ENCODE measurements at regions not wholly inside any gene's neighbourhood (a gene's known extent, or its start where the extent isn't known, plus 50 kb on each side); places are given as distances from the start of the nearest gene placed in this dataset.
A peak's percentile ranks its signal among the peaks of the same experiment; 100 is the strongest.
"Not testable (repeated sequence)": the region's sequence is repeated elsewhere in the genome, so short reads cannot be mapped to it uniquely, and the experiment has no call there.

DNA sequence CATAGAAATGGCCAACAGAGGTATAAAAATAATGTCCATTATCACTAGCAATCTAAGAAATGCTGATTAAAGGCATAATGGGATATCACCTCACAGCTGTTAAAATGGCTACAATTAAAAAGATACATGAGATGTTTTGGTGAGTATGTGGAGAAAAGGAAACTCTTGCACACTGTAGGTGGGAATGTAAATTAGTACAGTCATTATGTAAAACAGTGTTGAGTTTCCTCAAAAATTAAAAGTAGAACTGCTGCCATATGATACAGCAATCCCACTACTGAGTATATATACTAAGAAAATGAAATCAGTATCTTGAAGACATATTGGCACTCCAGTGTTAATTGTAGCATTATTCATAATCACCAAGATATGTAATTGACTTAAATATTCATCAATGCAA is 982.2 kb upstream of the EPHA6 start:
- no peak for DNase-seq

DNA sequence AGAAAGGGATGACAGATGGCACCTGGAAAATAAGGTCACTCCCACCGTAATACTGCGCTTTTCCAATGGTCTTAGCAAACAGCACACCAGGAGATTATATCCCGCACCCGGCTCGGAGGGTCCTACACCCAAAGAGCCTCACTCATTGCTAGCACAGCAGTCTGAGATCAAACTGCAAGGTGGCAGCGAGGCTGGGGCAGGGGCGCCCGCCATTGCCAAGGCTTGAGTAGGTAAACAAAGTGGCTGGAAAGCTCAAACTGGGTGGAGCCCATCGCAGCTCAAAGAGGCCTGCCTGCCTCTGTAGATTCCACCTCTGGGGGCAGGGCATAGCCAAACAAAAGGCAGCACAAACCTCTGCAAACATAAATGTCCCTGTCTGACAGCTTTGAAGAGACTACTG is 953.8 kb upstream of the EPHA6 start:
- not testable (repeated sequence) for DNase-seq

DNA sequence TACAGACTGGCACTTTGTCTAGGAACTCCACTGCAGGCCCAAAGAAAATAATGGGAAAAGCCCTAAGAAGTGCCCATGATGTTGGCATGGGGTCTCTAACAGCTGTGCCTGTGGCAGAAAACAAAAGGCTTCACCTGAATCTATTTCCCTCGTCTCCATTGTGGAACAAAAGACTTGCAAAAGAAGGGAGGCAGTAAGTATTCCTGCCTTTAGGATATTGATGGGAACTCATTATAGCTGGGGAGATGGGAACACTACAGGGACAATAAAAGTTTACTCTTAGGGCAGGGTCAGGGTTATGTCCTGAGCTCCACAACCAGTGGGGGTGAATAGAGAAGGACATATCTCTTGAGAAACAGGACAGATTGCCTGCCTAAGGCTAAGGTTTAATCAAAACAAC is 930.6 kb upstream of the EPHA6 start:
- DNase-seq: no peak

DNA sequence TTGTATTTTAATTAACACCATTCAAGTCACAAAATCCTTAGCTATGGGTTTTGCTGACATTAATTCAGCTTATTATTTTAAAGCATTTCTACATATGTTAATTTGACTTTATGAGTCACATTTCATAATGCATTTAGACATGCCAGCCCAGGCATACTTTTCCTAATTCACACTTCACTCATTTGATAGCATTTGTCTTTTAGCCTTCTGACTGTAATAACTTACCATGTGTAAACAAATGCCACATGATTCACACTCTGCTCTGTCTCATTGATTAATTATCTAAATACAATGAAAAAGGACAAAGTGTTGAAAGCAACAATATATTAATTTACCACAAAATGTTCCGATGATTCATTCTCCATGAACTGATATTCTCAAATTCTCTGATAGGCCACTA is 927.8 kb upstream of the EPHA6 start:
- no peak for DNase-seq

DNA sequence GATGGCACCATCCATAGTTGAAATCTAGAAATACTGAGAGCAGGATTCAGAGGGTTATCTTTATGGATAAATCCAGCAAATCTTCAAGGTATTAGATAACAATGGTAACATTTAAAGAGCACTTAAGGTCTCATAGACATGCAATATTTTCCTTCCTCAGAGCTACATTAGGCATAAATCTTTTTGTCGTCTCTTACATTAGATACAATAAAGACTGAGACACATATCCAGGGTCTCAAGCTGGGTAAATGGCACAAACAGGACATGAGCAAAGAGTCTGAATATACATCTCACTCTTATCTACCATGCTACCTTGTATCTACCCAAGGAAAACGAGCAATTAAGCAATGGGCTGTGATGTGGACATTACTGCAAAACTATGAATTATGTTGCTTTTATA is 927.3 kb upstream of the EPHA6 start:
- no peak for DNase-seq

GRCh38 chr3:95894820-95895219 is 919.6 kb upstream of the EPHA6 start:
- DNase-seq: no peak

GRCh38 chr3:95899494-95899893 is 914.9 kb upstream of the EPHA6 start:
- no peak for DNase-seq

DNA sequence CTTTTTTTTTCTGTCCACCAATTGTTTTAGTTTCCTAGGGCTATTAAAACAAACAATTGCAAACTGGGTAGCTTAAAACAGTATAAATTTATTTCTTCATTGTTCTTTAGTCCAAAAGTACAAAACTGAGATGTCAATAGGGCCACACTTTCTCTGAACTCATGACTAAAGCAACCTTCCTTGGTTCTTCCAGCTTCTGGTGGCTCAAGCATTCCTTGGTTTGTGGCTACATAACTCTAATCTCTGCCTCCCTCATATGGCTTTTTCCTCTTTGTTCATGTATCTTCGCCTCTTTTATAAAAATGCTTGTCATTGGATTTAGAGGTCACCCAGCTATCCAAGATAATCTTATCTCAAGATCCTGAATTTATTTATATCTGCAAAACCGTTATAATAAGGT is 914.5 kb upstream of the EPHA6 start:
- no peak for DNase-seq

DNA sequence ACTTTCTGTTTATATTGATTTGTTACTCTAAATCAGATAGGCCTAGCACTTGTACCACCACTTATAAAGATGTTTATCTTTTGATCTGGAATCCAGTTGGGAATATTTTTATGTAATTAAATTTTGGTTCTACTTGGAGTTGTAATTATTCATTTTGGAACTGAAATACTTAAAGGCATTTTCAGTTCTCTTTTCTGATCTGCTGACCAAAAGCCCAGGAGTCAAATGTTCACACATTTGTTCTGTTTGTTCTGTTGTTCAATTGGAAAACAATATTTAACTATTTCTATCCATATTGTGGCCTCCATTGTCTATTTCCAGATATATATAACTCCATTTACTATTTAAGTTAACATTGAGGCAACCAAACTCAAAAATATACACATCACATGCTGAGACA is 912.4 kb upstream of the EPHA6 start:
- no peak for DNase-seq

DNA sequence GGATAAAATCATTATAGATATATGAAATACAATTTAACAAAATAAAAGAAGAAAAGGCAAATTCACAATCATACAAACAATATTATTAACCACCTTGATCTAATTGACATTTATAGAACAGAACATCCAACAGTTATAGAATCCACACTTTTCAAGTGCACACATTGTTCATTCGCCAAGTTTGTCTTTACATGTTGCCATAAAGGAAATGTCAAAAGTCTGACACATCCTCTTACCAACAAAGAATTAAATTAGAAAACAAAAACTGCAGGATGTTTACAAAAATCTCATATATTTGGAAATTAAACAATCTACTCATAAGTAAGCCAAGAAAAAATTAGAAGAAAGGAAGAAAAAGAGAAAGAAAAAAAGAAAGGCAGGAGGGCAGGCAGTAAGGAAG is 909.2 kb upstream of the EPHA6 start:
- DNase-seq: no peak

DNA sequence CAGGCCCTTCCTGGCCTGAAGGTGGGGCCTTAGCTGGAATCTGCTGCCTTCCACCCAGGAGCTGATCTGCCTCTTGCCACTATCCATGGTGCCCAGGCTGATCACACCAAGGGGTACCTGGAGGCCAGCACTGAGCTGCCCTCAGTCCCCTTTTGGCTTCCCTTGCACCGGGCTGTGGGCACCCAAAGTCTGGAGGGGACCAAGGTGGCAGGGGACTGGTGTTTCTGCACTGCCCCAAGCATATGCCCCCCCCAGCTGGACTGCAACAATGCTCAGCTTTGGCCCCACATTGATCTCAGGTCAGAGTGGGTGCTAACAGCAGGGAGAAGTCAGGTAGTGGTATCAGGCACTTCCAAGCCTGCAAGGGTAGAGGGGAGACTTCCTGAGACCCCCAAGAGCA is 902.6 kb upstream of the EPHA6 start:
- no peak for DNase-seq

DNA sequence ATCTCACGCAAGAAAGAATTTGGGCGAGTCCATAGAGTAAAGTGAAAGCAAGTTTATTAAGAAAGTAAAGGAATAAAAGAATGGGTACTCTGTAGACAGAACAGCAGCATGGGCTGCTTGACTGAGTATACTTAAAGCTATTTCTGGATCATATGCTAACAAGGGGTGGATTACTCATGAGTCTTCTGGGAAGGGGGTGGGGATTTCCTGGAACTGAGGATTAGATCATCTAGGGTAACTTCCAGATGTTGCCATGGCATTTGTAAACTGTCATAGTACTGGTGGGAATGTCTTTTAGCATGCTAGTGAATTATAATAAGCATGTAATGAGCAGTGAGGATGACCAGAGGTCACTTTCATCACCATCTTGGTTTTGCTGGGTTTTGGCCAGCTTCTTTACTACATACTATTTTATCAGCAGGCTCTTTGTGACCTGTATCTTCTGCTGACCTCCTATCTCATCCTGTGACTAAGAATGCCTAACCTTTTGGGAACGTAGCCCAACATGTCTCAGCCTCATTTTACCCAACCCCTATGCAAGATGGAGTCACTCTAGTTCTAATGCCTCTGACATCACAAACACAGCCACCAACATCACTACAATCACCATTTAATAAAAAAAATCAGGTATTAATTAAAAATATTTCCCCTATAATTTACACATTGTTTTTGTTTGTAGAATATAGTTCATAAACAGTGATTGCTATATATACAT is 890.7 kb upstream of the EPHA6 start:
- peak; percentile 20 to 28 for DNase-seq

- DNase-seq: no peak
Observed at GRCh38 chr3:95926904-95927501, 887.4 kb upstream of the EPHA6 start.

DNA sequence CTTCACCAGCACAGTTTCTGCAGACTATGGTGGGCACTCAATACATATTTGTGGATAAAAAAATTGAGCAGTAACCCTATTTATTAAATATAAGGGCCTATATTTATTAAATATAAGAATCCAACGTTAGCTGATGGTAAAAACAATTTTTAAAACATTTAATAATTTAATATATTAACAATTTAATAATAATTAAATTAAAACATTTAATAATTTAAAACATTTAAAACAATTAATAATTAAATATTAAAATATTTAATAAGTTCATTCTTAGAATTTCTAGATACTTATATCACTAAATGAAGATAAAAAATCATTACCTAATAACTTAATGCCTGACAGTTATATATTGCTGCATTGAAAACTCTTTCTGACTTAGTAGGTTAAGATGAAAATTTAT is 880.2 kb upstream of the EPHA6 start:
- DNase-seq: no peak

GRCh38 chr3:95939235-95939809 is 875.1 kb upstream of the EPHA6 start:
- no peak for DNase-seq

DNA sequence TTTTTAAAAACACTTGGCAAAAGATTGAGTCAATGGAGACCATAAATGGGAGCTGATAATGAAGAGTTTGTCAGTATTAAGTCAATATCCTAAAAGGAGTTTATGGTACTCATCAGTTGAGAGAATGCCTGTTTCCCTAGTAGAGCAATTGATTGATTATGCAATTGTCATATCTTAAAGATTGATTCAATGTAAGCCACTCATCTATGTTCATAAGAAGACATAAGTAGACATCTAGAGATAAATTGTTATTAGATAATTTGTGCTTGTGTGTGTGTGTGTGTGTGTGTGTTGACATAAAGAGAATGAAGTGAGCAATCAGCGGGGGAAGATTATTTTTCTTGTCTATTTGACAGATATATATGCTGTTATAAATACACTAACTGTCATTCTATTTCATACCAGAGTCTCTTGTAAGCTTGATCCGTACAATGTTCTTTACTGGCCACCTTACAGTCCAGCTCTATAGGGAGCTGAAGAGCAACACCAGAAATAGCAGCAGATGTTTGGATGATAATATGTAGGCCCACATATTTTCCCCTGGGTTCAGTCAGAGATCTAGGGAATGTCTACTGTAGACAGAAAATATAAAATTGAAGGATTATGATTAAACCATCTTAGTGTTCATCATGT is 848.6 kb upstream of the EPHA6 start:
- no peak for DNase-seq

GRCh38 chr3:95971573-95971972 is 842.8 kb upstream of the EPHA6 start:
- DNase-seq: no peak

- no peak for DNase-seq
Observed at GRCh38 chr3:95994338-95994737, 820.1 kb upstream of the EPHA6 start.

- DNase-seq: no peak
Observed at GRCh38 chr3:96000966-96001365, 813.4 kb upstream of the EPHA6 start.

- DNase-seq: no peak
Observed at GRCh38 chr3:96007650-96008195, 806.7 kb upstream of the EPHA6 start.

GRCh38 chr3:96012939-96013338 is 801.5 kb upstream of the EPHA6 start:
- DNase-seq: no peak

GRCh38 chr3:96017556-96017955 is 796.8 kb upstream of the EPHA6 start:
- no peak for DNase-seq

GRCh38 chr3:96022676-96023075 is 791.7 kb upstream of the EPHA6 start:
- DNase-seq: no peak

- DNase-seq: no peak
Observed at GRCh38 chr3:96027718-96028117, 786.7 kb upstream of the EPHA6 start.

Measured in activated CD4-positive, alpha-beta T cell treated with anti-CD3 and anti-CD28 coated beads, Interleukin-2, amount 50 U/mL, for 48 hours (primary cell).